DOHH2 (cell line): ENCODE measurements at regions not wholly inside any gene's neighbourhood (a gene's known extent, or its start where the extent isn't known, plus 50 kb on each side); places are given as distances from the start of the nearest gene placed in this dataset.

Source experiments
- H3F3A ChIP-seq: fragments of 200-600 bp; sonication (generic), shearing (Covaris generic); 2 replicates; pipeline ENCODE4 v1.6.0; 2016; ENCODE audit warnings: antibody characterized with exemption, mild to moderate bottlenecking; ENCODE audit not compliant: control insufficient read depth, insufficient read depth
- H3K27ac ChIP-seq: fragments of 200-600 bp; sonication (generic); 2 replicates; pipeline ENCODE4 v1.5.1; 2014; ENCODE audit warnings: low read depth, mild to moderate bottlenecking, low read length, moderate library complexity
- H3K27me3 ChIP-seq: fragments of 200-600 bp; sonication (generic); 2 replicates; pipeline ENCODE4 v1.6.1; 2014; ENCODE audit warnings: mild to moderate bottlenecking, low read length, mixed read lengths; ENCODE audit not compliant: control insufficient read depth
- H3K36me3 ChIP-seq: fragments of 200-600 bp; sonication (generic); 2 replicates; pipeline ENCODE4 v1.6.1; 2014; ENCODE audit warnings: mild to moderate bottlenecking, low read length, moderate library complexity, mixed read lengths; ENCODE audit not compliant: control insufficient read depth
- H3K4me1 ChIP-seq: fragments of 200-600 bp; sonication (generic); 2 replicates; pipeline ENCODE4 v1.6.1; 2014; ENCODE audit warnings: mild to moderate bottlenecking, low read length, mixed read lengths; ENCODE audit not compliant: control insufficient read depth
- H3K4me2 ChIP-seq: fragments of 200-600 bp; sonication (generic); 2 replicates; pipeline ENCODE4 v1.6.0; 2014; ENCODE audit warnings: mild to moderate bottlenecking, low read length, moderate library complexity
- H3K4me3 ChIP-seq: fragments of 200-600 bp; sonication (generic); 2 replicates; pipeline ENCODE4 v1.5.1; 2014; ENCODE audit warnings: mild to moderate bottlenecking, low read length, mixed read lengths
- H3K79me2 ChIP-seq: fragments of 200-600 bp; sonication (generic); 2 replicates; pipeline ENCODE4 v1.6.1; 2014; ENCODE audit warnings: mild to moderate bottlenecking, low read length, mixed read lengths; ENCODE audit not compliant: control insufficient read depth
- H3K9me2 ChIP-seq: fragments of 200-600 bp; sonication (generic); replicated peaks from 2 replicates; pipeline ENCODE4 v1.6.1; 2014; ENCODE audit warnings: mild to moderate bottlenecking, low read length, mixed read lengths; ENCODE audit not compliant: control insufficient read depth
- H3K9me3 ChIP-seq: fragments of 200-600 bp; sonication (generic); 2 replicates; pipeline ENCODE4 v1.6.1; 2014; ENCODE audit warnings: antibody characterized with exemption, low read length, mixed read lengths; ENCODE audit not compliant: control insufficient read depth, insufficient read depth
- H4K20me1 ChIP-seq: fragments of 200-600 bp; sonication (generic); 2 replicates; pipeline ENCODE4 v1.6.0; 2014; ENCODE audit warnings: low read depth, mild to moderate bottlenecking, antibody characterized with exemption, low read length, moderate library complexity; ENCODE audit not compliant: control insufficient read depth, insufficient read depth
- EZH2phosphoT487 ChIP-seq: fragments of 200-600 bp; sonication (generic); IDR thresholded peaks from 2 replicates; pipeline ENCODE4 v1.6.1; 2017; ENCODE audit warnings: borderline replicate concordance, mild to moderate bottlenecking, antibody characterized with exemption, low read length, moderate library complexity, mixed read lengths
- TF ChIP-seq, protein P1 (sequence below): fragments of 200-600 bp; sonication (generic); IDR thresholded peaks from one replicate; pipeline ENCODE4 v1.5.1; 2014; ENCODE audit warnings: antibody characterized with exemption, mild to moderate bottlenecking, low read depth, low read length; ENCODE audit not compliant: poor library complexity, severe bottlenecking

DNA sequence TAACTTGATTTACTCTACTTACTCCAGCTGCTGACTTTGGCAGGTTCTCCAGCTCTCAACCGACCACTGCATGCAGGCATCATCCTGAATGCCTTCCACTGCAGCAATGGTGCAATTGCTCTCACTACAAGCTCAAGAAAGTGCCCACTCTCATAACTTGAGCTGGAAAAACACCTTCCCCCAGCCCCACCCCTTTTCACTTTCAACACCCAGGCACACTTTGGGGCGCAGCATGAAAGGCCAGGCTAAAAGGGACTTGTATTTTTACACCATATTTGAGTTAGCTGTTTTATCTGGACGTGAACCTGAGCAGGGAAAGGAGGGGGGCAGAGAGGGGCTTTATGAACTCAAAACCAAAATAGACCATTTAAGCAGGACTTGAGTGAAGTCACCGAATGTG lies 274.5 kb downstream of the RAB28 start:
- Histone ChIP-seq H4K20me1 (no peaks in the 10 kb centered on the region), H3K4me2 (no peak overlapping the region), H3K79me2 (no peaks in the 10 kb centered on the region), H3K4me1 (no peaks in the 10 kb centered on the region), H3K9me2 (no peaks in the 10 kb centered on the region), H3F3A (no peaks in the 10 kb centered on the region), H3K36me3 (no peaks in the 10 kb centered on the region), H3K27me3 (no peaks in the 10 kb centered on the region), H3K4me3 (no peak overlapping the region), H3K27ac (no peak overlapping the region), H3K9me3 (no peaks in the 10 kb centered on the region)
- TF ChIP-seq, protein P1, sequence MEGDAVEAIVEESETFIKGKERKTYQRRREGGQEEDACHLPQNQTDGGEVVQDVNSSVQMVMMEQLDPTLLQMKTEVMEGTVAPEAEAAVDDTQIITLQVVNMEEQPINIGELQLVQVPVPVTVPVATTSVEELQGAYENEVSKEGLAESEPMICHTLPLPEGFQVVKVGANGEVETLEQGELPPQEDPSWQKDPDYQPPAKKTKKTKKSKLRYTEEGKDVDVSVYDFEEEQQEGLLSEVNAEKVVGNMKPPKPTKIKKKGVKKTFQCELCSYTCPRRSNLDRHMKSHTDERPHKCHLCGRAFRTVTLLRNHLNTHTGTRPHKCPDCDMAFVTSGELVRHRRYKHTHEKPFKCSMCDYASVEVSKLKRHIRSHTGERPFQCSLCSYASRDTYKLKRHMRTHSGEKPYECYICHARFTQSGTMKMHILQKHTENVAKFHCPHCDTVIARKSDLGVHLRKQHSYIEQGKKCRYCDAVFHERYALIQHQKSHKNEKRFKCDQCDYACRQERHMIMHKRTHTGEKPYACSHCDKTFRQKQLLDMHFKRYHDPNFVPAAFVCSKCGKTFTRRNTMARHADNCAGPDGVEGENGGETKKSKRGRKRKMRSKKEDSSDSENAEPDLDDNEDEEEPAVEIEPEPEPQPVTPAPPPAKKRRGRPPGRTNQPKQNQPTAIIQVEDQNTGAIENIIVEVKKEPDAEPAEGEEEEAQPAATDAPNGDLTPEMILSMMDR, result no peak
- no peak for TF ChIP-seq EZH2phosphoT487

DNA sequence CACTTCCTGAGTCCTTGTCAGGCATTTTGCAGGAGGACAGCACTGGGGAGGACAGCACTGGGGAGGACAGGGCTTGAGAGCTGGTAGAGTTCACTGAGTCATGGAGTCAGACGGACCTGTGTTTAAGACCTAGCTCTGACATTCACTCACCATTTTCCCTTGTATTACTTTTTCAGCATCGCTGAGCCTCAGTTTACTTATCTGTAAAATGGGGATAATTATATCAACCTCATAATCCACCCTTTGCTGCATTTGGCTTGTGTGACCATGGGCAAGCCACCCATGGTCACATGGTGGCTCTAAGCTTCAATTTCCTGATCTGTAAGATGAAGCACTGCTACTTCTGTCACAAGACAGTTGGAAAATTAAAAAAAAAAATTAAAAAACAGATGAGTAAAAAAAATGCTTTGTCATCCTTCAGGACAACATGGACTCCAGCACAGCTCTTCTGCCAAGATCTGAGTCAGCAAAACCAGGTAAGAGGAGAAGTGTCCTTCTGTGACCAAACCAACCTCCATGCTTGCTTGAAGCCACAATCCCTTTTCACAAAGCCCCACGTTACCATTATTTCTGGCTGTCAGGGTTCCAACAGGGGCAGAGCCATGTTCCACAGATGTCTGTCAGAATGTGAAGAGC lies 275.5 kb downstream of the RAB28 start:
- Histone ChIP-seq H3K36me3 (no peaks in the 10 kb centered on the region), H3K27me3 (no peaks in the 10 kb centered on the region), H3K79me2 (no peaks in the 10 kb centered on the region), H3K9me2 (no peaks in the 10 kb centered on the region), H3K4me3 (no peak overlapping the region), H3K27ac (no peak overlapping the region), H3K9me3 (no peaks in the 10 kb centered on the region), H4K20me1 (no peaks in the 10 kb centered on the region), H3K4me1 (no peaks in the 10 kb centered on the region), H3K4me2 (no peak overlapping the region), H3F3A (no peaks in the 10 kb centered on the region)
- TF ChIP-seq EZH2phosphoT487, result no peak
- TF ChIP-seq, protein P1, result no peak

DNA sequence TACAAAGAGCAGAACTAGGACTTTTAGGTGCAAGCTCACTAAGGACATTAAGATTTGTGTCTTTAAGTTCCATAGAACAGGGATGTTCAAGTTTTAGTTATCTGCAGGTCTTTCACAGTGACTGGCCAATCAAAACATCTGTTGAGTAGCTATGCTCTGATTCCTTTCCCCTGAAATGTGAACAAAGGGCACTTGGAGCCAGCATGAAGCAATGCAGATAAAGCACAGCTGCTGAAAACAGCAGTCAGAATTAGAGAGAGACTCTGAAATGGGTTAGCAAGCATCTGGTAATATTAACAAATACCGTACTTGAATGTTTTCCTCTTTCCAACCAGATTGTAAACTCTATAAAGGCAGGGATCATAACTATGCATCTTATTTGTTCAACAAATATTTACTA lies 276.9 kb downstream of the RAB28 start:
- Histone ChIP-seq H3K79me2 (no peaks in the 10 kb centered on the region), H3K9me2 (no peaks in the 10 kb centered on the region), H3K9me3 (no peaks in the 10 kb centered on the region), H3K36me3 (no peaks in the 10 kb centered on the region), H3K27me3 (no peaks in the 10 kb centered on the region), H3K4me1 (no peaks in the 10 kb centered on the region), H3K27ac (no peak overlapping the region), H3K4me2 (no peak overlapping the region), H3F3A (no peaks in the 10 kb centered on the region), H3K4me3 (no peak overlapping the region), H4K20me1 (no peaks in the 10 kb centered on the region)
- no peak for TF ChIP-seq EZH2phosphoT487
- TF ChIP-seq, protein P1, result no peak

DNA sequence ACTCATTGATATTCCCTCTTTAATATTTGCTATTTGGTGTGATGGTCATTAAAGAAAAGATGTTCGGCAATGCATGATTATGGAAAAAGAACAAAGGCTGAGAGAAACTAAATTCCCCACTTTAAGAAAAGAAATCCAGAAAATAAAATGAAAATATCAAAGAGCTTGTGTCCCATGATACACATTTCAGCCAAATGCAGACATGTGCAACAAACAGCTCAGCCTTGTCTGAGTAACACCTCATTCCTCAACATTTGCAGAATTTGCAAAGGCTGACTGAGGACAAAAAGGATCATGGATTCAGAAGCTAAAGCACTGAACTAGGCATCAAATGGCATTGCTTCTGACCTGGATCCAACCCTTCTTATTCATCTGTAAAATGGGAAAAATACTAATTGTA lies 281.0 kb downstream of the RAB28 start:
- TF ChIP-seq, protein P1, result no peak
- no peak for TF ChIP-seq EZH2phosphoT487
- Histone ChIP-seq H3K27ac (no peak overlapping the region), H3F3A (no peaks in the 10 kb centered on the region), H4K20me1 (no peaks in the 10 kb centered on the region), H3K4me1 (no peaks in the 10 kb centered on the region), H3K36me3 (no peaks in the 10 kb centered on the region), H3K4me2 (no peak overlapping the region), H3K9me2 (no peaks in the 10 kb centered on the region), H3K27me3 (no peaks in the 10 kb centered on the region), H3K4me3 (no peak overlapping the region), H3K9me3 (no peaks in the 10 kb centered on the region), H3K79me2 (no peaks in the 10 kb centered on the region)
